HCT116 (cell line): ENCODE measurements at regions not wholly inside any gene's neighbourhood (a gene's known extent, or its start where the extent isn't known, plus 50 kb on each side); places are given as distances from the start of the nearest gene placed in this dataset.

Source experiments
- ATAC-seq: fragments of 200-7000 bp; cut with Tn5 transposase; 2 replicates; pipeline ENCODE4 v1.9.1; 2020; ENCODE audit warnings: mild to moderate bottlenecking, moderate library complexity
- BruUV-seq: library from RNA; stranded (reverse); fragments of 400-500 nt; replicated peaks from 2 replicates; lab custom pipeline; 2021; lab: Mats Ljungman, UMichigan
- CTCF ChIA-PET: fragments of 300-600 bp; sonication (Branson Sonifier 250); formaldehyde crosslinking; loops from one replicate; lab custom pipeline; 2021; ENCODE audit warnings: antibody characterized with exemption; lab: Charles Lee
- POLR2A ChIA-PET: fragments of 300-600, 350-600 bp; sonication (Branson Sonifier 250); formaldehyde crosslinking; loops from one replicate; lab custom pipeline; 2021; ENCODE audit warnings: antibody characterized with exemption; lab: Charles Lee
- RAD21 ChIA-PET, 2 experiments: fragments of 300-600 bp; sonication (Branson Sonifier 250); formaldehyde crosslinking; loops; one replicate each; lab custom pipeline; 2023; ENCODE audit warnings: low total read pairs in 2 of 2; ENCODE audit not compliant: uncharacterized antibody in 2 of 2, unreplicated experiment in 2 of 2, low non-redundant PET in 1 of 2; lab: Charles Lee
- DNase-seq: peaks from one replicate; pipeline ENCODE4 v3.0.0-alpha.2; 2010; ENCODE audit warnings: low read depth, low spot score
- H2AFZ ChIP-seq: fragments of 200-600 bp; shearing (Covaris generic), sonication (generic); 2 replicates; pipeline ENCODE4 v1.6.1; 2017; ENCODE audit warnings: low read depth, mixed run types, mixed read lengths, antibody characterized with exemption, low read length; ENCODE audit not compliant: poor library complexity, severe bottlenecking
- H3K27ac ChIP-seq: 2 replicates; pipeline ENCODE4 v1.5.1; 2012; ENCODE audit warnings: low read depth, low read length
- H3K27me3 ChIP-seq: fragments of 200-600 bp; sonication (generic); 2 replicates; pipeline ENCODE4 v1.6.1; 2016; ENCODE audit warnings: mixed run types, low read length, mixed read lengths; ENCODE audit not compliant: insufficient read depth
- H3K36me3 ChIP-seq, 2 experiments: fragments of 200-500 bp in 1 of 2; fragments of 200-600 bp in 1 of 2; sonication (Bioruptor generic) in 1 of 2; sonication (generic) in 1 of 2; 2 replicates each; pipeline versions ENCODE4 v1.5.1 to v1.6.1; 2014 to 2016; ENCODE audit warnings: low read length in 2 of 2, inconsistent platforms in 1 of 2, mixed read lengths in 1 of 2, mixed run types in 1 of 2; ENCODE audit not compliant: insufficient read depth in 2 of 2, control insufficient read depth in 1 of 2
- H3K4me1 ChIP-seq, 2 experiments: fragments of 200-600 bp in 1 of 2; sonication (generic) in 1 of 2; 2 replicates each; pipeline versions ENCODE4 v1.5.1 to v1.6.1; 2012 to 2017; ENCODE audit warnings: low read length in 2 of 2, inconsistent platforms in 1 of 2, mild to moderate bottlenecking in 1 of 2, mixed read lengths in 1 of 2, mixed run types in 1 of 2, moderate library complexity in 1 of 2; ENCODE audit not compliant: insufficient read depth in 2 of 2, control insufficient read depth in 1 of 2
- H3K4me2 ChIP-seq: fragments of 200-600 bp; sonication (generic); 2 replicates; pipeline ENCODE4 v1.6.1; 2017; ENCODE audit warnings: mixed run types, low read length, mixed read lengths
- H3K4me3 ChIP-seq, 2 experiments: fragments of 200-600 bp in 1 of 2; sonication (generic) in 1 of 2; replicated peaks in 1 of 2; 2 replicates each; pipeline ENCODE4 v1.5.1; 2011 to 2016; ENCODE audit warnings: low read length in 2 of 2, control low read depth in 1 of 2, low read depth in 1 of 2, mild to moderate bottlenecking in 1 of 2, mixed read lengths in 1 of 2, mixed run types in 1 of 2
- H3K79me2 ChIP-seq: fragments of 200-600 bp; sonication (generic); 2 replicates; pipeline ENCODE4 v1.6.1; 2017; ENCODE audit warnings: mild to moderate bottlenecking, mixed run types, low read length, moderate library complexity, mixed read lengths; ENCODE audit not compliant: insufficient read depth
- H3K9ac ChIP-seq: fragments of 200-600 bp; sonication (generic); 2 replicates; pipeline ENCODE4 v1.6.1; 2016; ENCODE audit warnings: low read length, mixed read lengths
- H3K9me2 ChIP-seq: fragments of 200-600 bp; sonication (generic), shearing (Covaris generic); 2 replicates; pipeline ENCODE4 v1.6.1; 2017; ENCODE audit warnings: mixed run types, mild to moderate bottlenecking, moderate library complexity; ENCODE audit not compliant: insufficient read depth
- H3K9me3 ChIP-seq, 2 experiments: fragments of 200-500 bp in 1 of 2; fragments of 200-600 bp in 1 of 2; sonication (Bioruptor generic) in 1 of 2; sonication (generic) in 1 of 2; 2 replicates each; pipeline ENCODE4 v1.6.1; 2014 to 2017; ENCODE audit warnings: low read length in 2 of 2, mixed read lengths in 2 of 2, inconsistent platforms in 1 of 2, low read depth in 1 of 2, mild to moderate bottlenecking in 1 of 2, mixed run types in 1 of 2, moderate library complexity in 1 of 2; ENCODE audit not compliant: control insufficient read depth in 1 of 2, insufficient read depth in 1 of 2
- H4K20me1 ChIP-seq: fragments of 200-600 bp; sonication (generic), shearing (Covaris generic); 2 replicates; pipeline ENCODE4 v1.6.1; 2017; ENCODE audit warnings: mixed run types, mild to moderate bottlenecking, moderate library complexity; ENCODE audit not compliant: insufficient read depth
- CBX3 ChIP-seq: IDR thresholded peaks from 2 replicates; pipeline ENCODE4 v1.6.1; 2012; ENCODE audit warnings: low read depth
- CEBPB ChIP-seq: IDR thresholded peaks from 2 replicates; pipeline ENCODE4 v1.6.1; 2012; ENCODE audit warnings: low read depth
- EGR1 ChIP-seq: IDR thresholded peaks from 2 replicates; pipeline ENCODE4 v1.6.1; 2012; ENCODE audit warnings: low read depth
- FOSL1 ChIP-seq: IDR thresholded peaks from 2 replicates; pipeline ENCODE4 v1.6.1; 2012; ENCODE audit warnings: low read depth
- JUND ChIP-seq: IDR thresholded peaks from 2 replicates; pipeline ENCODE4 v1.6.1; 2012
- POLR2A ChIP-seq: IDR thresholded peaks from 2 replicates; pipeline ENCODE4 v1.7.0; 2011; ENCODE audit warnings: borderline replicate concordance; ENCODE audit not compliant: insufficient read depth, insufficient read length; ENCODE audit errors: extremely low read depth
- POLR2AphosphoS5 ChIP-seq: IDR thresholded peaks from 2 replicates; pipeline ENCODE4 v1.6.1; 2011; ENCODE audit warnings: mild to moderate bottlenecking, low read depth, low read length, moderate library complexity
- RAD21 ChIP-seq: IDR thresholded peaks from 2 replicates; pipeline ENCODE4 v1.6.1; 2012; ENCODE audit warnings: low read depth, mild to moderate bottlenecking
- SP1 ChIP-seq: IDR thresholded peaks from 2 replicates; pipeline ENCODE4 v1.6.1; 2012; ENCODE audit warnings: low read depth
- SRF ChIP-seq: IDR thresholded peaks from 2 replicates; pipeline ENCODE4 v1.6.1; 2012; ENCODE audit warnings: low read depth
- TCF7L2 ChIP-seq: IDR thresholded peaks from 2 replicates; pipeline ENCODE4 v1.7.0; 2011; ENCODE audit warnings: borderline replicate concordance, inconsistent platforms; ENCODE audit not compliant: insufficient read depth, insufficient read length; ENCODE audit errors: extremely low read depth
- intact Hi-C: fragments of 100-400 bp; cut with micrococcal nuclease; formaldehyde crosslinking; loops from 2 replicates; pipeline ENCODE4 v1.10.0; 2022
- TF ChIP-seq, protein P1 (sequence below): IDR thresholded peaks from 2 replicates; pipeline ENCODE4 v1.6.1; 2012
- TF ChIP-seq, protein P2 (sequence below): IDR thresholded peaks from 2 replicates; pipeline ENCODE4 v1.6.1; 2011; ENCODE audit warnings: mild to moderate bottlenecking, low read length, moderate library complexity; ENCODE audit not compliant: insufficient replicate concordance; ENCODE audit errors: extremely low read depth
- TF ChIP-seq, protein P3 (sequence below): IDR thresholded peaks from 2 replicates; pipeline ENCODE4 v1.6.1; 2012; ENCODE audit warnings: low read depth

DNA sequence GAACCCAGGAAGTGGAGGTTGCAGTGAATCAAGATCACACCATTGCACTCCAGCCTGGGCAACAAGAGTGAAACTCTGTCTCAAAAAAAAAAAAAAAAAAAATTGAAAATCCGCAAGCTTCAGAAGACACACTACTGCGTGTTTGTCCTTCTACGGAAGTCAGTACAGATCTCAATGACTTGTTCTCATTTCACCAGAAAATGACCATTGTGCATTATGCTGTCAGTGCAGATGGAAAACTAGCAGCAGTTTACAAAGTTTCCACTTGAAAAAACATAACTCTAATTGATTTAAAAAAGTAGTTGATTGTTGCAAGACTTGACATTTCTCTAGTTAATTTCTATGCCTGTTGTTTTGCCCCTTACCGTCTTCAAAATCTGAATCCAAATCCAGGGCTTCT is 298.0 kb upstream of the DMRT1 start:
- Histone ChIP-seq H3K27me3 (no peaks in the 10 kb centered on the region), H3K4me1 (no peaks in the 10 kb centered on the region), H3K9ac (no peak overlapping the region), H3K9me2 (no peaks in the 10 kb centered on the region), H3K27ac (no peak overlapping the region), H3K4me3 (no peak overlapping the region), H2AFZ (no peak overlapping the region), H3K9me3 (no peaks in the 10 kb centered on the region), H3K4me2 (no peak overlapping the region), H3K36me3 (no peaks in the 10 kb centered on the region; a peak in 1 of 4 replicates), H4K20me1 (no peaks in the 10 kb centered on the region), H3K79me2 (peaks cover 7% of the 10 kb centered on the region; the same call in 1 of the 2 replicates)
- RAD21 ChIA-PET: no interaction called here
- no peak for DNase-seq
- POLR2A ChIA-PET: no interaction called here
- BruUV-seq: no TSS peak
- intact Hi-C loops: no loop called here
- TF ChIP-seq EGR1 (no peak), JUND (no peak), CEBPB (no peak), TCF7L2 (no peak), SRF (no peak), SP1 (no peak)
- TF ChIP-seq, protein P1, sequence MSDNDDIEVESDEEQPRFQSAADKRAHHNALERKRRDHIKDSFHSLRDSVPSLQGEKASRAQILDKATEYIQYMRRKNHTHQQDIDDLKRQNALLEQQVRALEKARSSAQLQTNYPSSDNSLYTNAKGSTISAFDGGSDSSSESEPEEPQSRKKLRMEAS: no peak
- TF ChIP-seq, protein P2, sequence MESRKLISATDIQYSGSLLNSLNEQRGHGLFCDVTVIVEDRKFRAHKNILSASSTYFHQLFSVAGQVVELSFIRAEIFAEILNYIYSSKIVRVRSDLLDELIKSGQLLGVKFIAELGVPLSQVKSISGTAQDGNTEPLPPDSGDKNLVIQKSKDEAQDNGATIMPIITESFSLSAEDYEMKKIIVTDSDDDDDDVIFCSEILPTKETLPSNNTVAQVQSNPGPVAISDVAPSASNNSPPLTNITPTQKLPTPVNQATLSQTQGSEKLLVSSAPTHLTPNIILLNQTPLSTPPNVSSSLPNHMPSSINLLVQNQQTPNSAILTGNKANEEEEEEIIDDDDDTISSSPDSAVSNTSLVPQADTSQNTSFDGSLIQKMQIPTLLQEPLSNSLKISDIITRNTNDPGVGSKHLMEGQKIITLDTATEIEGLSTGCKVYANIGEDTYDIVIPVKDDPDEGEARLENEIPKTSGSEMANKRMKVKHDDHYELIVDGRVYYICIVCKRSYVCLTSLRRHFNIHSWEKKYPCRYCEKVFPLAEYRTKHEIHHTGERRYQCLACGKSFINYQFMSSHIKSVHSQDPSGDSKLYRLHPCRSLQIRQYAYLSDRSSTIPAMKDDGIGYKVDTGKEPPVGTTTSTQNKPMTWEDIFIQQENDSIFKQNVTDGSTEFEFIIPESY: no peak
- TF ChIP-seq, all 23 proteins: peak for 0
- CTCF ChIA-PET: no interaction called here
- ATAC-seq: no peak

DNA sequence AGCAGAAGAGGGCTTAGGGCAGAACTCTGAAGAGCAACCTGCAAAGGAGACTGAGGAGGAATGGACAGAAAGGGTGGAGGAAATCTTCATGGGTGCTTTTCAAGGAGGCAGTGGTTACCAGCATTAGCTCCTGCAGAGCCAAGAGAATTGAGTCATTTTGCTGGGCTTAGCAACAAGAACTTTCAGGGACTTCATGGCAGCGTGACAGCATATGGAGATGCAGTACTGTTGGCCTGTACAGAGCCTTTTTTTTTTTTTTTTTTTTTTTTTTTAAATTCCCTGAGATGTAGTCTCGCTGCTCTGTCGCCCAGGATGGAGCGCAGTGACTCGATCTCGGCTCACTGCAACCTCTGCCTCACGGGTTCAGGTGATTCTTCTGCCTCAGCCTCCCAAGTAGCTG is 296.0 kb upstream of the DMRT1 start:
- BruUV-seq: no TSS peak
- CTCF ChIA-PET: no interaction called here
- no peak overlapping the region for H2AFZ ChIP-seq
- ATAC-seq: no peak
- H3K36me3 ChIP-seq: no peaks in the 10 kb centered on the region; a peak in 1 of 4 replicates
- H3K79me2 ChIP-seq: peaks cover 5% of the 10 kb centered on the region; the same call in 1 of the 2 replicates
- H3K27ac ChIP-seq: no peak overlapping the region
- no peaks in the 10 kb centered on the region for H3K4me1 ChIP-seq
- H3K4me2 ChIP-seq: no peak overlapping the region
- TF ChIP-seq SRF (no peak), CBX3 (no peak), EGR1 (no peak), POLR2A (no peak), POLR2AphosphoS5 (no peak), RAD21 (no peak), CEBPB (no peak), FOSL1 (no peak)
- TF ChIP-seq, protein P3, sequence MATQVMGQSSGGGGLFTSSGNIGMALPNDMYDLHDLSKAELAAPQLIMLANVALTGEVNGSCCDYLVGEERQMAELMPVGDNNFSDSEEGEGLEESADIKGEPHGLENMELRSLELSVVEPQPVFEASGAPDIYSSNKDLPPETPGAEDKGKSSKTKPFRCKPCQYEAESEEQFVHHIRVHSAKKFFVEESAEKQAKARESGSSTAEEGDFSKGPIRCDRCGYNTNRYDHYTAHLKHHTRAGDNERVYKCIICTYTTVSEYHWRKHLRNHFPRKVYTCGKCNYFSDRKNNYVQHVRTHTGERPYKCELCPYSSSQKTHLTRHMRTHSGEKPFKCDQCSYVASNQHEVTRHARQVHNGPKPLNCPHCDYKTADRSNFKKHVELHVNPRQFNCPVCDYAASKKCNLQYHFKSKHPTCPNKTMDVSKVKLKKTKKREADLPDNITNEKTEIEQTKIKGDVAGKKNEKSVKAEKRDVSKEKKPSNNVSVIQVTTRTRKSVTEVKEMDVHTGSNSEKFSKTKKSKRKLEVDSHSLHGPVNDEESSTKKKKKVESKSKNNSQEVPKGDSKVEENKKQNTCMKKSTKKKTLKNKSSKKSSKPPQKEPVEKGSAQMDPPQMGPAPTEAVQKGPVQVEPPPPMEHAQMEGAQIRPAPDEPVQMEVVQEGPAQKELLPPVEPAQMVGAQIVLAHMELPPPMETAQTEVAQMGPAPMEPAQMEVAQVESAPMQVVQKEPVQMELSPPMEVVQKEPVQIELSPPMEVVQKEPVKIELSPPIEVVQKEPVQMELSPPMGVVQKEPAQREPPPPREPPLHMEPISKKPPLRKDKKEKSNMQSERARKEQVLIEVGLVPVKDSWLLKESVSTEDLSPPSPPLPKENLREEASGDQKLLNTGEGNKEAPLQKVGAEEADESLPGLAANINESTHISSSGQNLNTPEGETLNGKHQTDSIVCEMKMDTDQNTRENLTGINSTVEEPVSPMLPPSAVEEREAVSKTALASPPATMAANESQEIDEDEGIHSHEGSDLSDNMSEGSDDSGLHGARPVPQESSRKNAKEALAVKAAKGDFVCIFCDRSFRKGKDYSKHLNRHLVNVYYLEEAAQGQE: no peak
- TF ChIP-seq, all 23 proteins: peak for 0
- no peak overlapping the region for H3K4me3 ChIP-seq
- ChIA-PET RAD21 (no interaction called here), POLR2A (no interaction called here)
- H3K9me2 ChIP-seq: no peaks in the 10 kb centered on the region
- no peaks in the 10 kb centered on the region for H3K27me3 ChIP-seq
- H3K9ac ChIP-seq: no peak overlapping the region
- no peaks in the 10 kb centered on the region for H4K20me1 ChIP-seq
- intact Hi-C loops: no loop called here
- H3K9me3 ChIP-seq: no peaks in the 10 kb centered on the region
- DNase-seq: no peak
